GM10266 (cell line): ENCODE measurements at regions not wholly inside any gene's neighbourhood (a gene's known extent, or its start where the extent isn't known, plus 50 kb on each side); places are given as distances from the start of the nearest gene placed in this dataset.

ENCODE experiments used
- DNase-seq: peaks from one replicate; pipeline ENCODE4 v3.0.0; 2012; ENCODE audit errors: extremely low spot score
- TF ChIP-seq, protein P1 (sequence below): IDR thresholded peaks from 2 replicates; pipeline ENCODE4 v1.5.1; 2012; ENCODE audit warnings: mild to moderate bottlenecking, low read depth; ENCODE audit not compliant: control insufficient read depth, insufficient read depth; ENCODE audit errors: missing control alignments

DNA sequence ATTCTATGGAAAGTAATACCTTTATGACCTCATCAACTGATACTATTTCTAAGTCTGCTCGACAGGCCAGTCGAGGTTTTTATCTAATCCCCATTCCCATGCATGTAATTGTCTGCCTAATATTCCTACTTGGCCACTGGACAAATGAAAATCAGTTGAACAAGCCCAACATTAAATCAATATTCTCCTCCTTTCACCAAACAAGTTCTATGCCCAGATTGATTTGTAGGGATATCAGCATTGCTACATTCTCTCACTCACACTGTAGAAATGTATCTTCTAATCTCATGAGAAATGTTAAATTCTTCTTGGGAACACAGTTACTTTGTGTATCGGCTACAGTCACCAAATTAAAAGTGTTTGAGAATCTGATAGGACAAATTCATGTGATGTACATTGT is 208.8 kb upstream of the CTNND2 start:
- no peak for DNase-seq
- TF ChIP-seq, protein P1, sequence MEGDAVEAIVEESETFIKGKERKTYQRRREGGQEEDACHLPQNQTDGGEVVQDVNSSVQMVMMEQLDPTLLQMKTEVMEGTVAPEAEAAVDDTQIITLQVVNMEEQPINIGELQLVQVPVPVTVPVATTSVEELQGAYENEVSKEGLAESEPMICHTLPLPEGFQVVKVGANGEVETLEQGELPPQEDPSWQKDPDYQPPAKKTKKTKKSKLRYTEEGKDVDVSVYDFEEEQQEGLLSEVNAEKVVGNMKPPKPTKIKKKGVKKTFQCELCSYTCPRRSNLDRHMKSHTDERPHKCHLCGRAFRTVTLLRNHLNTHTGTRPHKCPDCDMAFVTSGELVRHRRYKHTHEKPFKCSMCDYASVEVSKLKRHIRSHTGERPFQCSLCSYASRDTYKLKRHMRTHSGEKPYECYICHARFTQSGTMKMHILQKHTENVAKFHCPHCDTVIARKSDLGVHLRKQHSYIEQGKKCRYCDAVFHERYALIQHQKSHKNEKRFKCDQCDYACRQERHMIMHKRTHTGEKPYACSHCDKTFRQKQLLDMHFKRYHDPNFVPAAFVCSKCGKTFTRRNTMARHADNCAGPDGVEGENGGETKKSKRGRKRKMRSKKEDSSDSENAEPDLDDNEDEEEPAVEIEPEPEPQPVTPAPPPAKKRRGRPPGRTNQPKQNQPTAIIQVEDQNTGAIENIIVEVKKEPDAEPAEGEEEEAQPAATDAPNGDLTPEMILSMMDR, result no peak

DNA sequence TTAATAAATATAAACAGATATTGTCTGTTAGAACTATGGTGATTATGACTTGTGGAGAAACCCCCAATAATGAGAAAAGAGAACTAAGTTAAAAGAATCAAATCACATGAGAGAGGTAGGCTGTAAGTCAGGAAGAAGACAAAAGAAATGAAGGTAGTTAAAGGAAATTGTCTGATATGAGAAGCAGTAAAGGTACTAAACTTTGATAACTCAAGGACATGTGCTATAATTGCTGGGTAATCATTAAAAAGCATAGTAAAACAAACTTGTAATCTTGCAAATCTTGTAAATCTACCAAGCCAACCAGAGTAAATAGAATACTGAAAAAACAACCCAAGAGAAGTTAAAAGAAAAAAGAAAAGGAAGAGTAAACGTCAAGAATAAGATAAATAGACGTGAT is 207.0 kb upstream of the CTNND2 start:
- no peak for DNase-seq
- TF ChIP-seq, protein P1, result no peak

- DNase-seq, result no peak
- TF ChIP-seq, protein P1, result no peak
Observed at GRCh38 chr5:12110629-12111028, 206.4 kb upstream of the CTNND2 start.

- DNase-seq, result no peak
- TF ChIP-seq, protein P1, result no peak
Observed at GRCh38 chr5:12109075-12109688, 204.9 kb upstream of the CTNND2 start.

DNA sequence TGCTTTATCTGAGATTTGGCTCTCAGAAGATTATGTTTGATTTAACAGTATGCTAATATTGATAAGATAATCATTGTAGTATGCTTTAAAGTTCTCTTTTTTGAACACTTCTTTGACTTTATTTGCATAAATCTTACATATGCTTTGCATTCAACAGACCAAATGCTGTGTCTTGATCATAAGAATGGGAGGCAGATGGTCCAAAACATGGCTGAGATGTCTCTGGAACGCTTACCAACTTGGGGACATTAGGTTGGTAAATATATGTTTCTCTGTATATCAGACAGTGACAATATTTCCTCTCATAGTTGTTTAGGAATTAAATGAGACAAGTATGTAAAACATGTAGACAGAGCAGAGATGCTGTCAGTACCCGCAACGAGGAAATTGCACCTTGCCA is 197.9 kb upstream of the CTNND2 start:
- DNase-seq, result no peak
- TF ChIP-seq, protein P1, result no peak

DNA sequence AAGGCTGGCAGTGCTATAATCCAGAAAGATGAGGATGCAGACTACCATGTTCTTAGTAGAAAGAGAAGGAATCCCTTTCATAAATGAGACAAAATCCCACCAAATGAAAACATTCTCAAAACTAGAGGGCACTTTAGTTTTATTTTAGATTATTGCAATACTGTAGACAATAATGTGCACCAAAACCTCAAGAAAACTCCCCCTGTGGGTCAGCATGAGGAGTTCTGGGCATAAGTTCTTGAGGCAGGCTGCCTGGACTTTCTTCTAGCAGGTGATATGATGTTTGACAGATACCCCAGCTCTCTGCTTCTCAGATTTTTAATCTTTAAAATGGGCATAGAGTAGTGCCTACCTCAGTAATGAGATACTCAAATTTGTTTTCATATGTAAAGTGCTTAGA is 196.3 kb upstream of the CTNND2 start:
- TF ChIP-seq, protein P1, result no peak
- no peak for DNase-seq

DNA sequence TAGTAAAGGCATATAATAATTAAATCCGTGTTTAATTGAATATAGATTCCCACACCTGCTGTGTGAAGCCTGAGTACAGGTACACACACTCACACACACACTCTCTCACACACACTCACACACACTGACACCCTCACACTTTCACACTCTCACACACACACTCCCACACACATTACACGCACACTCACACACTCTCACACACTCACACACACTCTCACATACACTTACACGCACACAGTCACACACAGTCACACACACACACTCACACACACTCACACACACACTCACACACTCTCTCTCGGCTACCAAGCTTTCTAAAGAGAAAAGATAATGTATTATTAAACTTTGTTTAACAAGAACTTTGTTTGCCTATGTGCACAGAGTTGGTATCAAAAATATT is 195.1 kb upstream of the CTNND2 start:
- TF ChIP-seq, protein P1, result no peak
- DNase-seq, result no peak
